A549 (cell line): ENCODE measurements at regions not wholly inside any gene's neighbourhood (a gene's known extent, or its start where the extent isn't known, plus 50 kb on each side); places are given as distances from the start of the nearest gene placed in this dataset.
A peak's percentile ranks its signal among the peaks of the same experiment; 100 is the strongest.

ENCODE experiments used
- ATAC-seq, 2 experiments: fragments of 200-7000 bp in 1 of 2; fragments of >200 bp in 1 of 2; cut with Nextera tagmentation in 1 of 2; cut with Tn5 transposase in 1 of 2; 3 replicates each; pipeline versions ENCODE4 v1.8.0 to v1.9.1; 2018 to 2020; ENCODE audit warnings: mild to moderate bottlenecking in 1 of 2, moderate library complexity in 1 of 2
- CTCF ChIA-PET: fragments of 300-600 bp; sonication (Branson Sonifier 250); formaldehyde crosslinking; extraction: SDS; loops from one replicate; lab custom pipeline; 2021; ENCODE audit warnings: antibody characterized with exemption, inconsistent platforms; lab: Yijun Ruan, JAX
- POLR2A ChIA-PET: fragments of 350-600 bp; formaldehyde crosslinking; extraction: SDS; loops from one replicate; lab custom pipeline; 2021; ENCODE audit warnings: antibody characterized with exemption, inconsistent platforms; lab: Yijun Ruan, JAX
- DNase-seq, 2 experiments: peaks; one replicate each; pipeline versions ENCODE4 v3.0.0 to v3.0.0-alpha.2; 2011 to 2016; ENCODE audit warnings: low read depth in 1 of 2, low spot score in 1 of 2
- FAIRE-seq: peaks from 2 replicates; lab custom pipeline; 2011; peaks lifted over from hg19 to GRCh38; lab: Jason Lieb, UNC
- H3K27ac ChIP-seq, 2 experiments: fragments of >200 bp; sonication (Bioruptor Twin); formaldehyde crosslinking; 3 replicates each; pipeline ENCODE4 v1.5.1; 2016 to 2017
- H3K4me1 ChIP-seq: fragments of >200 bp; sonication (Bioruptor Twin); formaldehyde crosslinking; 3 replicates; pipeline ENCODE4 v1.6.1; 2016
- H3K4me2 ChIP-seq: fragments of >200 bp; sonication (Bioruptor Twin); formaldehyde crosslinking; 3 replicates; pipeline ENCODE4 v1.6.1; 2016
- H3K4me3 ChIP-seq: fragments of >200 bp; sonication (Bioruptor Twin); formaldehyde crosslinking; 3 replicates; pipeline ENCODE4 v1.5.1; 2016
- H3K9me3 ChIP-seq: fragments of >200 bp; sonication (Bioruptor Twin); formaldehyde crosslinking; 3 replicates; pipeline ENCODE4 v1.6.1; 2016
- CBX2 ChIP-seq: fragments of 200-600 bp; sonication (generic); IDR thresholded peaks from 2 replicates; pipeline ENCODE4 v1.6.1; 2016; ENCODE audit warnings: low read depth, mild to moderate bottlenecking, borderline replicate concordance
- CBX8 ChIP-seq: fragments of 200-600 bp; sonication (generic); IDR thresholded peaks from 2 replicates; pipeline ENCODE4 v1.6.1; 2016
- CEBPB ChIP-seq, 2 experiments: fragments of >200 bp in 1 of 2; sonication (Bioruptor Twin) in 1 of 2; formaldehyde crosslinking in 1 of 2; IDR thresholded peaks; 2 replicates each; pipeline ENCODE4 v1.6.1; 2012 to 2016
- CTCF ChIP-seq: fragments of >200 bp; sonication (Bioruptor Twin); formaldehyde crosslinking; IDR thresholded peaks from 3 replicates; pipeline ENCODE4 v1.5.1; 2016
- EHMT2 ChIP-seq: fragments of 200-600 bp; sonication (generic); IDR thresholded peaks from 2 replicates; pipeline ENCODE4 v1.6.1; 2016; ENCODE audit warnings: antibody characterized with exemption, low read depth, mild to moderate bottlenecking, moderate library complexity
- EP300 ChIP-seq, 2 experiments: fragments of >200 bp; sonication (Bioruptor Twin); formaldehyde crosslinking; IDR thresholded peaks; 2 replicates in 1 of 2; 3 replicates in 1 of 2; pipeline ENCODE4 v1.6.1; 2016 to 2017
- FOXS1 ChIP-seq: fragments of 250-450 bp; sonication (Bioruptor Pico); IDR thresholded peaks from 2 replicates; pipeline ENCODE4 v1.5.0; 2020; ENCODE audit warnings: mild to moderate bottlenecking, moderate library complexity
- GATA3 ChIP-seq: IDR thresholded peaks from 2 replicates; pipeline ENCODE4 v1.6.1; 2012; ENCODE audit warnings: borderline replicate concordance
- HDAC2 ChIP-seq: fragments of 200-600 bp; sonication (generic); IDR thresholded peaks from 2 replicates; pipeline ENCODE4 v1.6.1; 2016
- HEYL ChIP-seq: fragments of 250-450 bp; sonication (Bioruptor Pico); IDR thresholded peaks from 2 replicates; pipeline ENCODE4 v1.8.0; 2021; ENCODE audit warnings: mild to moderate bottlenecking, moderate library complexity
- HOXA7 ChIP-seq: fragments of 250-450 bp; sonication (Bioruptor Pico); IDR thresholded peaks from 2 replicates; pipeline ENCODE4 v1.5.0; 2020; ENCODE audit warnings: mild to moderate bottlenecking, moderate library complexity
- HOXB5 ChIP-seq: fragments of 250-450 bp; sonication (Bioruptor Pico); IDR thresholded peaks from 2 replicates; pipeline ENCODE4 v1.5.0; 2020; ENCODE audit warnings: mild to moderate bottlenecking, moderate library complexity
- JUN ChIP-seq, 2 experiments: fragments of >200 bp; sonication (Bioruptor Twin); formaldehyde crosslinking; IDR thresholded peaks; 2 replicates in 1 of 2; 3 replicates in 1 of 2; pipeline ENCODE4 v1.6.1; 2016 to 2017
- JUNB ChIP-seq: fragments of >200 bp; sonication (Bioruptor Twin); formaldehyde crosslinking; IDR thresholded peaks from 2 replicates; pipeline ENCODE4 v1.6.1; 2016
- MAFK ChIP-seq: fragments of 450-650 bp; IDR thresholded peaks from 2 replicates; pipeline ENCODE4 v1.6.1; 2014; ENCODE audit not compliant: partially characterized antibody
- MAZ ChIP-seq: fragments of 150-350 bp; IDR thresholded peaks from 2 replicates; pipeline ENCODE4 v1.6.1; 2014; ENCODE audit warnings: antibody characterized with exemption, low read depth, low read length, borderline replicate concordance
- NR3C1 ChIP-seq: fragments of >200 bp; sonication (Bioruptor Twin); formaldehyde crosslinking; IDR thresholded peaks from 3 replicates; pipeline ENCODE4 v1.6.1; 2017
- PHF8 ChIP-seq: fragments of 200-600 bp; sonication (generic); IDR thresholded peaks from 2 replicates; pipeline ENCODE4 v1.6.1; 2016; ENCODE audit warnings: low read depth, mild to moderate bottlenecking, antibody characterized with exemption, moderate library complexity, borderline replicate concordance
- POLR2A ChIP-seq: IDR thresholded peaks from 2 replicates; pipeline ENCODE4 v1.6.1; 2012; ENCODE audit warnings: mild to moderate bottlenecking, low read length
- SREBF2 ChIP-seq: fragments of 450-650 bp; IDR thresholded peaks from 2 replicates; pipeline ENCODE4 v1.6.1; 2014; ENCODE audit warnings: mild to moderate bottlenecking, moderate library complexity
- ZFP36 ChIP-seq: fragments of 450-650 bp; IDR thresholded peaks from 2 replicates; pipeline ENCODE4 v1.6.1; 2014; ENCODE audit warnings: borderline replicate concordance; ENCODE audit not compliant: partially characterized antibody
- ZSCAN20 ChIP-seq: fragments of 250-450 bp; sonication (Bioruptor Pico); IDR thresholded peaks from 2 replicates; pipeline ENCODE4 v1.8.0; 2022; ENCODE audit warnings: mild to moderate bottlenecking, moderate library complexity
- WGBS: methylation state at CpG from one replicate; pipeline ENCODE4 v1.1.6; 2017; ENCODE audit errors: missing lambda C conversion rate; 5-methylcytosine and 5-hydroxymethylcytosine counted together
- TF ChIP-seq, protein P1 (sequence below): fragments of 250-450 bp; sonication (Bioruptor Pico); IDR thresholded peaks from 2 replicates; pipeline ENCODE4 v1.5.0; 2020; ENCODE audit warnings: low read depth, mild to moderate bottlenecking, moderate library complexity
- TF ChIP-seq, protein P2 (sequence below): fragments of >200 bp; sonication (Bioruptor Twin); formaldehyde crosslinking; IDR thresholded peaks from 3 replicates; pipeline ENCODE4 v1.6.1; 2016

DNA sequence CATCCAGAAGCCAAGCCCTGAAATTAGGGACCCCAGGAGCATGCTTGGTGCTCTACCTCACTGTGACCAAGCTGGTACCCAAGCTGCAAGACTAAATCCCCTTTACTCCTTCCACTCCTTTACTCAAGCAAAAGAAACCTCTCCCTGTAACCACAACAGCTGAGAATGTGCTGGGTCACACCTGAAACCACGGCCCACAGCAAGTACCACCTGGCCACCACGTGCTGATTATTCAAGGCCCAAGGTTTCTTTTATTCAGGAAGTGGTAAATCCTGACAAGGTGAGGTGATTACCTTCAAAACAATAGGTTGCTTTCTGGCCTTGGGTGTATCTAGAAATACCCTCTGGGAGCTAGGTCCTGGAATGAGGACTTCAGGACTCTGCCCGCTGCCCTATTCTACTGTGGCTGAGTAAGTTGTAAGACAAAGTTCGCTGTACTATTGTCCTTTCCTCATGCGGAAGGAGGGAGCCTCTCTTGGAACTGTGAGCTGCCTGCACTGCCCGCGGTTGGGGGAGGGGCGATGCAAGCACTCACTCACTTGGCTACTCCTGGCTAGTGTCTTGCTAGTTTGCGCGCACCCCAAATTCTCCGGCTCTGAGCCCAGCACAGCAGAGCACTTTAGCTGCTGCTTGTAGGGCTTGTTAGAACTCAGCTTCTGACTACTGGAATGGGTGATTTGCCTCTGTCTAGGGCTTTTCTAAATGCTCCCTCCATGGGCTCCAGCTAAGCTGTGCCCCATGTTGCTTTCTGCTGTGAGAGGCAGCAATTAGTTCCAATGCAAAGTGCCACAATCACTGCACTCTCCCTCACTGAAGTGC, 487.1 kb upstream of the CNTN3 start:
- DNase-seq (no peak), ATAC-seq (no peak), FAIRE-seq (no peak)
- no peak overlapping the region for H3K4me2 ChIP-seq
- no peaks in the 10 kb centered on the region for H3K9me3 ChIP-seq
- CTCF ChIA-PET = no interaction called here
- no peak overlapping the region for H3K4me3 ChIP-seq
- 36% methylated on average over 11 of the region's 11 CpGs for WGBS
- H3K4me1 ChIP-seq = no peaks in the 10 kb centered on the region
- H3K27ac ChIP-seq = no peak overlapping the region
- no peak for TF ChIP-seq EP300 (IDR thresholded peaks at IDR 0.05)
- no peak for TF ChIP-seq JUN (IDR thresholded peaks at IDR 0.05)
- TF ChIP-seq NR3C1 = no peak
- no peak for TF ChIP-seq JUNB
- no peak for TF ChIP-seq CBX8
- no peak for TF ChIP-seq SREBF2
- no peak for TF ChIP-seq CBX2
- no peak for TF ChIP-seq HDAC2
- no peak for TF ChIP-seq MAZ
- POLR2A ChIA-PET = no interaction called here

- H3K9me3 ChIP-seq = no peaks in the 10 kb centered on the region
- ChIA-PET CTCF (no interaction called here), POLR2A (no interaction called here)
- no peak overlapping the region for H3K4me2 ChIP-seq
- no peak for FAIRE-seq
- no peak overlapping the region for H3K27ac ChIP-seq
- no peak for ATAC-seq
- H3K4me1 ChIP-seq = no peaks in the 10 kb centered on the region
- 0% methylated on average over 1 of the region's 1 CpG for WGBS
- TF ChIP-seq, protein P1, sequence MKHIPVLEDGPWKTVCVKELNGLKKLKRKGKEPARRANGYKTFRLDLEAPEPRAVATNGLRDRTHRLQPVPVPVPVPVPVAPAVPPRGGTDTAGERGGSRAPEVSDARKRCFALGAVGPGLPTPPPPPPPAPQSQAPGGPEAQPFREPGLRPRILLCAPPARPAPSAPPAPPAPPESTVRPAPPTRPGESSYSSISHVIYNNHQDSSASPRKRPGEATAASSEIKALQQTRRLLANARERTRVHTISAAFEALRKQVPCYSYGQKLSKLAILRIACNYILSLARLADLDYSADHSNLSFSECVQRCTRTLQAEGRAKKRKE (CRISPR knock-in tag) = no peak
- TF ChIP-seq HOXA7 (CRISPR knock-in tag) = no peak
- no peak for TF ChIP-seq CEBPB (IDR thresholded peaks at IDR 0.05)
- TF ChIP-seq PHF8 = no peak
- no peak for TF ChIP-seq GATA3
- no peak for TF ChIP-seq FOXS1 (CRISPR knock-in tag)
- no peak for TF ChIP-seq POLR2A
- TF ChIP-seq HOXB5 (CRISPR knock-in tag) = no peak
- TF ChIP-seq NR3C1 = no peak
- no peak for TF ChIP-seq EHMT2
- TF ChIP-seq SREBF2 = no peak
- TF ChIP-seq, protein P2, sequence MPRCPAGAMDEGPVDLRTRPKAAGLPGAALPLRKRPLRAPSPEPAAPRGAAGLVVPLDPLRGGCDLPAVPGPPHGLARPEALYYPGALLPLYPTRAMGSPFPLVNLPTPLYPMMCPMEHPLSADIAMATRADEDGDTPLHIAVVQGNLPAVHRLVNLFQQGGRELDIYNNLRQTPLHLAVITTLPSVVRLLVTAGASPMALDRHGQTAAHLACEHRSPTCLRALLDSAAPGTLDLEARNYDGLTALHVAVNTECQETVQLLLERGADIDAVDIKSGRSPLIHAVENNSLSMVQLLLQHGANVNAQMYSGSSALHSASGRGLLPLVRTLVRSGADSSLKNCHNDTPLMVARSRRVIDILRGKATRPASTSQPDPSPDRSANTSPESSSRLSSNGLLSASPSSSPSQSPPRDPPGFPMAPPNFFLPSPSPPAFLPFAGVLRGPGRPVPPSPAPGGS = no peak
- TF ChIP-seq MAFK = no peak
- TF ChIP-seq ZSCAN20 (CRISPR knock-in tag) = no peak
- no peak for TF ChIP-seq CBX2
- no peak for DNase-seq
- no peak overlapping the region for H3K4me3 ChIP-seq
These were observed 496.3 kb upstream of the CNTN3 start for GRCh38 chr3:75110741-75111140.

- H3K4me2 ChIP-seq = no peak overlapping the region
- ATAC-seq = no peak
- no peak for TF ChIP-seq CTCF
- no peak for TF ChIP-seq HEYL (CRISPR knock-in tag)
- TF ChIP-seq ZFP36 = no peak
- peak; percentile 67 for TF ChIP-seq MAFK
- H3K4me1 ChIP-seq = no peaks in the 10 kb centered on the region
- no peak for FAIRE-seq
- H3K9me3 ChIP-seq = no peaks in the 10 kb centered on the region
- 3% methylated on average over 2 of the region's 2 CpGs for WGBS
- DNase-seq = no peak
- ChIA-PET CTCF (no interaction called here), POLR2A (no interaction called here)
- H3K4me3 ChIP-seq = no peak overlapping the region
- H3K27ac ChIP-seq = no peak overlapping the region
These were observed 501.2 kb upstream of the CNTN3 start for GRCh38 chr3:75115695-75116094.
